T-helper 2 cell treated with Interferon-gamma antibody and Interleukin-4, amounts not matched to agents 5 μg/mL and 100 μg/mL, for 36 hours (primary cell): ENCODE measurements at regions not wholly inside any gene's neighbourhood (a gene's known extent, or its start where the extent isn't known, plus 50 kb on each side); places are given as distances from the start of the nearest gene placed in this dataset.
A peak's percentile ranks its signal among the peaks of the same experiment; 100 is the strongest.

Source experiments
- DNase-seq: peaks from one replicate; pipeline ENCODE4 v3.0.0; 2021; ENCODE audit warnings: low spot score
- H3K27ac Mint-ChIP-seq: one replicate; pipeline ENCODE4 v1.8.0; 2021; ENCODE audit warnings: mild to moderate bottlenecking, mixed read lengths
- H3K27me3 Mint-ChIP-seq: one replicate; pipeline ENCODE4 v1.8.0; 2021; ENCODE audit warnings: low read depth, mixed read lengths
- H3K36me3 Mint-ChIP-seq: one replicate; pipeline ENCODE4 v1.8.0; 2021; ENCODE audit warnings: low read depth, mixed read lengths
- H3K4me1 Mint-ChIP-seq: one replicate; pipeline ENCODE4 v1.8.0; 2021; ENCODE audit warnings: low read depth, mixed read lengths
- H3K4me3 Mint-ChIP-seq: one replicate; pipeline ENCODE4 v1.8.0; 2022; ENCODE audit warnings: mild to moderate bottlenecking, moderate library complexity, mixed read lengths
- H3K9me3 Mint-ChIP-seq: one replicate; pipeline ENCODE4 v1.8.0; 2021; ENCODE audit warnings: mixed read lengths

DNA sequence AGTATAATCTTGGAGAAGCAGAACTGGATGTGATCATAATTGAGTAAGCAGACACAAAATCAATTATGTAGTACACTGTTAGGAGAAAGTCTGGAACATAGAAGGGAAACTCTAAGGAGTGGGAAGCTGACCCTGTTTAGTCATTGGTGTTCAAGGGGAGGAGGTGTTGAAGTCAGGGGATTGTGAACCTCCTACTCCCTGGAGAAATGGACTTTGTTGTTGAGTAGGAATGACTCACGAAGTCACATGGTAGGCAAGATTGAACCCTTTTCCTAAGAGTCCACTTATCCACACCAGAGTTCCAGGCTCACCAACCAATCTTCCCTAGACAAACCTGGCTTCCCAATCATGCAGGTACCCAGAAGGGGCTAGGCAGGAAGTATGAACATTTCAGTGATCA, 81.0 kb upstream of the BCL11A start:
- no peaks in the 10 kb centered on the region for H3K36me3 Mint-ChIP-seq
- no peaks in the 10 kb centered on the region for H3K4me1 Mint-ChIP-seq
- H3K9me3 Mint-ChIP-seq: no peaks in the 10 kb centered on the region
- H3K27me3 Mint-ChIP-seq: peaks cover 7% of the 10 kb centered on the region
- no peak overlapping the region for H3K4me3 Mint-ChIP-seq
- H3K27ac Mint-ChIP-seq: no peak overlapping the region
- no peak for DNase-seq

DNA sequence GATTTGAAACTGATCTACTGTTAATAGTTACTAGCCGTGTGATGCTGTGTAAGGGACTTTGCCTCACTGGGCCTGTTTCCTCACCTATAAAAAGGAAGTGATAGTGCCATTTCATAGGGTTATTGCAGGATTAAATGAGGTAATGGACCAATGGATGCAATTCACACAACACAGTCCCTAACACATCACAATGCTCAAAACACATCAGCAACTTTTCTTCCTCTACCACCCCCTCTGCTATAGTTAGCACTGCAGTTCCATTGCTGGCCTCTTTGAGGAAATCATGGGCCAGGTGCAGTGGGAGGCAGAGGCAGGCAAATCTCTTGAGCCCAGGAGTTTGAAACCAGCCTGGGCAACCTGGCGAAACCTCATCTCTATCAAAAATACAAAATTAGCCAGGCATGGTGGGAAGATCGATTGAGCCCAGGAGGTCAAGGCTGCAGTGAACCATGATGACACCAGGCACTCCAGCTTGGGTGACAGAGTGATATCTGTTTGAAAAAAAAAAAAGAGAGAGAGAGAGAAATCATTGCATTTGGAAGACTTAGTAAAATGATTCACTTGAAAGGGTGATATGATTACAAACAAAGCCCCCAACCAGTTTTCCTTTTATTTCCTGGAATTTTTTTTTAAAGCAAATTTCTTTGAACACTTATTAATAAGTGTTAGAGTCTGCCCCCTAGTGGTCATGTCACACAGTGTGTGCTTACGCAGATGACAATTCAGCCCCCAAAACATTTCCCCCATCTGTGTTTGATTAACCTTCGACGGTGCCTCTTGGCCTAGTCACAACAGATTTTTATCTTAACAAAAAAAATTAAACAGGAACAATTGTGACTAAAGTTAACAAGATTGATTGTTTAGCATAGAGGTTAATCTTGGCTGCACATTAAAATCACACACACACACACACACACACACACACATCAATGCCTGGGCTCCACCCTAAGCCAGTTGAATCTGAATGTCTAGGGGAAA, 88.6 kb upstream of the BCL11A start:
- H3K4me1 Mint-ChIP-seq: no peaks in the 10 kb centered on the region
- no peaks in the 10 kb centered on the region for H3K36me3 Mint-ChIP-seq
- DNase-seq: no peak
- no peaks in the 10 kb centered on the region for H3K9me3 Mint-ChIP-seq
- no peak overlapping the region for H3K27ac Mint-ChIP-seq
- no peak overlapping the region for H3K4me3 Mint-ChIP-seq
- H3K27me3 Mint-ChIP-seq: peaks cover 2% of the 10 kb centered on the region

DNA sequence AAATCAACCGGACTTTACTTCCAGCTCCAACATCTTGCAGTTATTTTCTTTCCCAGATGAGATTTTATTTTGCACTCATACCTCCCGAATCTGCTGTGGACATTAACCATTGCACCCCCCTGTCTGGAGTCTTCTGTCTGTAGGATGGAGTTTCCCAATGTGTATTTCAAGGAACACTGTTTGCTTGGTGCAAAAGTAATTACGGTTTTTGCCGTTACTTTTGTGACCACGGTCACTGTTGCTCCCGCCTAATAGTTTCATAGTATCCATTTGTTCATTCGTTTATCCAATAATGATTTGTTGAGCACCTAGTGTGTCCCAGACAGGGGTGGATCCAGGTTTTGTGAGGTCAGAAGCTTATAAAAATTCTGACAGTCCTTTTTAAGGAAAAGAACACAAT, 90.3 kb upstream of the BCL11A start:
- no peaks in the 10 kb centered on the region for H3K4me1 Mint-ChIP-seq
- no peak overlapping the region for H3K4me3 Mint-ChIP-seq
- no peaks in the 10 kb centered on the region for H3K36me3 Mint-ChIP-seq
- H3K27me3 Mint-ChIP-seq: peaks cover 2% of the 10 kb centered on the region
- DNase-seq: no peak
- no peak overlapping the region for H3K27ac Mint-ChIP-seq
- no peaks in the 10 kb centered on the region for H3K9me3 Mint-ChIP-seq

DNA sequence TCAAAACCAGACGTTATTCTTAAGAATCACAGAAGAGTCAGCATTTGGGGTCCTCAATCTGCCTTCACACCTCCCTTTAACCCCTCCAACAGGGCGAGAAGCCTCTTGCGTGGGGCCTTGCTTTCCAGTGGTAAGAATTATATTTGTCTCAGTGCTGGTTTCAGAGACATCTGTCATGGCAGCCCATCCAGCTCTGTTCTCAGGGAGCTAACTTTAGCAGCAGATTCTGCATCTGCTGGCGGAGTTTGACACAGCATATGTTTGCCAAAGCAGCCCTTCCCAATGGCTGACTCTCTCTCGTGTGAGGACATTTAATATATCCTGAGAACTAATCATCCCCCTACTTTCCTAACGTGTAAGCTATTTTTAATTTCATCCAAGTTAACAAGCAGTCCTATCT, 91.5 kb upstream of the BCL11A start:
- DNase-seq: no peak
- Mint-ChIP-seq H3K27me3 (peaks cover 2% of the 10 kb centered on the region), H3K4me1 (no peaks in the 10 kb centered on the region), H3K27ac (no peak overlapping the region), H3K36me3 (no peaks in the 10 kb centered on the region), H3K9me3 (no peaks in the 10 kb centered on the region), H3K4me3 (no peak overlapping the region)

DNA sequence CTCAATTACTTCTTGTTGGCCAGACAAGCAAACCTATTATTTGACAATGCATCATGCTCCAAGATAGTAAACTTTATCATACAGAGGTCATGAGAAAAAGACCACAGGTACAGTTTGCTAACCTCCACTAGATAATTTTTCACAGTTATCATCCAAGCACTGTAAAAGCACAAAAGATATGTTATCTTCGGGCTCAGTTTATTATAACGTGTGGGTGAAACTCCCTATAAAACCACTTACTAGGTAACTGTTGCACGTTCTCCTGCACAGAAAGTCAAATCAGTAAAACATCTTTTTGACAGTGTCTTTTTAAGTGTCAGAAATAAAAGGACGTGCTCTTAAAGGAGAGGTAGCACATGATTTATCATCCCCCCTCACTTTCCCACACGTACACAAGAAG, 94.7 kb upstream of the BCL11A start:
- no peaks in the 10 kb centered on the region for H3K4me1 Mint-ChIP-seq
- DNase-seq: no peak
- no peak overlapping the region for H3K4me3 Mint-ChIP-seq
- no peaks in the 10 kb centered on the region for H3K9me3 Mint-ChIP-seq
- peaks cover 6% of the 10 kb centered on the region for H3K27me3 Mint-ChIP-seq
- H3K36me3 Mint-ChIP-seq: no peaks in the 10 kb centered on the region
- no peak overlapping the region for H3K27ac Mint-ChIP-seq

DNA sequence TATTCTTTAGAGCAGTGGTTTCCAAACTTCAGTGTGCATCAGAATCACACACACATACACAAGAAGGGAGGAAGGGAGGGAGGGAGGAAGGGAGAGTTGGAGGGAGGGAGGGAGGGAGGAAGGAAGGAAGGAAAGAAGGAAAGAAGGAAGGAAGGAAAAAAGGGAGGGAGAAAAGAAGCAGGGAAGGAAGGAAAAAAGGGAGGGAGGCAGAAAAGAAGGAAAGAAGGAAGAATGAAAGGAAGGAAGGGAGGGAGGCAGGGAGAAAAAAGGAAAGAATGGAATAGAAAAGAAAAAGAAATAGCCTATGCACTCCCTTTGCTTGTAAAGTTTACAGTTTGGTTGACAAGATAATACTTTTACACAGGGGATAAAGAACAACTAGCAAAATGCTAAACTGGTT, 96.3 kb upstream of the BCL11A start:
- H3K4me3 Mint-ChIP-seq: no peak overlapping the region
- H3K27ac Mint-ChIP-seq: no peak overlapping the region
- H3K9me3 Mint-ChIP-seq: no peaks in the 10 kb centered on the region
- DNase-seq: no peak
- H3K27me3 Mint-ChIP-seq: peaks cover 6% of the 10 kb centered on the region
- H3K36me3 Mint-ChIP-seq: no peaks in the 10 kb centered on the region
- H3K4me1 Mint-ChIP-seq: no peaks in the 10 kb centered on the region

DNA sequence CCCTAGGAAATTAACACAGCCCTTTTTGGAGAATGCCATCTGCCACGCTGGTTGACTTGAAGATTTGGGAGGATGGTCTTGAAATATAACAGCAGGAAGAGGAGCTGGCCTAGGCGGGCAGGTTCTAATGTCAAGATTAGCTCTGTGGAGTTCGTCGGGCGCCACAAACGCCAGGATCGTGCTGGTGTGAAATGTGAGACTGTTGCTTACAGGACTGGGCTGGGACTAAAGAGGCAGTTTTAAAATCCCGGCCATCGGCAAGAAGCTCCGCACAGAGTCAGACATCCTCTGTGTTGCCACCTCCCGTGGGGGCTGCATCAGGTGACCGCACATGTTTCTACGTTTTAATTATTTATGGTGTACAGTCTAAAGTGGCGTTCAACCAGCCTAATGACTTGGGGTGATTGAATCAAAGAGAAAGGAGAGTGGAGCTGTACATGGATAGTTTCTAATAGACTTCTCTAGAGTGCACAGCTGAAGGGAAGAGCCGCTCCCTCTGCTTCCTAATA, 99.4 kb upstream of the BCL11A start:
- Mint-ChIP-seq H3K4me1 (no peaks in the 10 kb centered on the region), H3K4me3 (no peak overlapping the region), H3K27me3 (peaks cover 4% of the 10 kb centered on the region), H3K36me3 (no peaks in the 10 kb centered on the region), H3K9me3 (no peaks in the 10 kb centered on the region), H3K27ac (no peak overlapping the region)
- DNase-seq: no peak

DNA sequence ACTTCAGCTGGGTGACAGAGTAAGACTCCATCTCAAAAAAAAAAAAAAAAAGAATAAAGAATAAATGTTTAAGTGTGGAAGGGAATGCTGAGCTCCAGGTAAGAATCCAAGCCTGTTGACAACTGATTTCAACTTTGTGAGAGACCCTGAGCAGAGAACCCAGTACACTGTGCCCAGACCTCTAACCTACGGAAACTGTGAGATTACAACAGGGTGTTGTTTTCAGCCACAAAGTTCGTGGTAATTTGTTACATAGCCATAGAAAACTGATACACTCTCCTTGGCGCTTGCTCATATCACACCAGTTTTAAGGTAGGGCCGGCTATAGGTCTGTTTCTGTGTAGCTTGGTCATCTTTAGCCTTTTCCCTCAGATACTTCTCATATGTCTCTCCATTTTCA, 98.4 kb upstream of the PAPOLG start:
- H3K36me3 Mint-ChIP-seq: no peaks in the 10 kb centered on the region
- H3K9me3 Mint-ChIP-seq: no peaks in the 10 kb centered on the region
- H3K4me3 Mint-ChIP-seq: no peak overlapping the region
- no peak overlapping the region for H3K27ac Mint-ChIP-seq
- no peaks in the 10 kb centered on the region for H3K4me1 Mint-ChIP-seq
- DNase-seq: no peak
- H3K27me3 Mint-ChIP-seq: peaks cover 2% of the 10 kb centered on the region

DNA sequence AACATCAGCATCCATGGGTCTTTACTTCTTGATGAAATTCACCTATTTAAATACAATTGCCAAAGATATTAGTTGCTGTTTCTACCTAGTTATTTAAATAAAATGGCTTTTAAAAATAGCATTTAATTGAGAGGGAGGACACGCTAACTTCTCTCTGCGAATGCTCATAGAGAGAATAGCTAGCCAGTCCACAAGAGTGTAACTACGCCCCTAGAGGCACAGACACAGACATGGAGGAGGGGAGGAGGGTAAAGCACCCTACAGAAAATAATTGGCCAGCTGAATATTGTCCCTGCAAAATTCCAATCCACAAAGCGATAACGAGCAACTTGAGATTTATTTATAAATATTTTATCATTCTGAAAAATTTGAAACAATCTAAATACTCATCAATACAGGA, 97.0 kb upstream of the PAPOLG start:
- Mint-ChIP-seq H3K4me3 (no peak overlapping the region), H3K4me1 (no peaks in the 10 kb centered on the region), H3K27me3 (peaks cover 2% of the 10 kb centered on the region), H3K36me3 (no peaks in the 10 kb centered on the region), H3K27ac (no peak overlapping the region), H3K9me3 (no peaks in the 10 kb centered on the region)
- DNase-seq: no peak

DNA sequence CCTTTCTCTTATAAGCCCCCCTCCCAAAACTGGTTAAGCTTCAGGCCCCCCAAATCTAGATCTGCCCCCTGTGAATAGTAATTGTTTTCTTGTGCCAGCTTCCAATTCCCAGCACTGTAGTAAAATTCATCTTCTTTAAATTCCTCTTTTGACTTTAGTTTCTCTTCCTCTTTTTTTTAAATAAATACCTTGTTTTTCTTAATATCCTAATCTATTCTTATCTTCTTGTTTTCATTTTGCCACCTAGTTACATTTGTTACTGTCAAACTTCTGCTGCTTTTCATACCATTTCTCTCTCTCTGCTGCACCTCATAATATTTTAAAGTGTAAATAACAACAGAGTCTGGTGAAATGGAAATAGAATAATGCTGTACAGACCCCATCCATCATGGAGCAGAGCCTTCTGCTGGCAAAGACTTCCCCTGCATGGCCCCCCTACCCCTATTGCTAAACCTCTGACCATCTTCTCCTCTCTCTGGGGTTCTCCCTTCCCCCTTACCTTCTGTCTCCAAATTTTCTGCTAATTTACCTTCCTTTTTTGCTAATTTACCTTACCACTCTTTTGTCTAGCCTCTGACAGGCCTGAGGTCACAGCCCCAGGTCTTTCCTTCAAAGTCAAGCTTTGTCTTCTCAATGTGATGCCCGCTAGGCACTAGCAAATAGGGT, 94.9 kb upstream of the PAPOLG start:
- Mint-ChIP-seq H3K4me3 (no peak overlapping the region), H3K36me3 (no peaks in the 10 kb centered on the region), H3K27ac (no peak overlapping the region), H3K4me1 (no peaks in the 10 kb centered on the region), H3K27me3 (peaks cover 2% of the 10 kb centered on the region), H3K9me3 (no peaks in the 10 kb centered on the region)
- DNase-seq: no peak

DNA sequence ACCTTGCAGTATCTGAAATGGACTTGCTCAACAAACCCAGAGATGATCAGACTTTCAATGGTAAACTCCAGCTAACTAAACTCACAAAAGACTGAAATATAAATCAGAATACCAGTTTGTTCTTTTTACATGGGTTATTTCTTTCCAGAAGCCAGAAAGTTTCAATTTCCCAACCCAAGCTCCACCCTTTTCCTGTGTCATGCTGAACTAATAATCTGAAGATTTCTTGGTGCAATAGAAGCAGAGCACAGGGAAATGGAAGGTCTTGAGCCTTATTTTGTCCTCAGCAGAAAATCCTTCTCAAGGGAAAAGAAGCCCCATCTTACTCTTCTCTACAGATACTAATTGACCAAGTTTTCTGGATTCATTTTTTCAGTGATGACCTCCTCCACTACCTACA, 93.3 kb upstream of the PAPOLG start:
- Mint-ChIP-seq H3K36me3 (no peaks in the 10 kb centered on the region), H3K27me3 (peaks cover 2% of the 10 kb centered on the region), H3K4me3 (no peak overlapping the region), H3K4me1 (no peaks in the 10 kb centered on the region), H3K9me3 (no peaks in the 10 kb centered on the region), H3K27ac (no peak overlapping the region)
- DNase-seq: no peak

DNA sequence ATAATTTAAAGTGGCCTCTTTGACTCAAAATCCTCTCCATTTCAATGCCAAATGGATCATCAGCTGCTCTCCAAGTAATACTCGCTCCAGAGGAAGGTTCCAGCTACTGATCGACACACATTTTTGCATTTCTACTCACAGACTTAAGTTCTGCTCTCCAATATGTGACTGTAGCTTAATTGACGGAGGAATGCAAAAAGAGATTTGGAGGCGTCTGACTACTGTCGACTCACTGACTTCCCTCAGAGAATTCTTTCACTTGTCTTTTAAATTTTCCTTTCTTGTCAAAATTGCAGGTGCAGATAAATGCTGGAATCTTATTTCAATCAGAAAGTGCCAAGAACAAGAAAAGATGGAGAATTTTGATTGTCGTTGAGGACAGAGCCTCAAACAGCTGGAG, 84.1 kb upstream of the PAPOLG start:
- no peak overlapping the region for H3K27ac Mint-ChIP-seq
- H3K9me3 Mint-ChIP-seq: no peaks in the 10 kb centered on the region
- peaks cover 3% of the 10 kb centered on the region for H3K4me1 Mint-ChIP-seq
- no peaks in the 10 kb centered on the region for H3K36me3 Mint-ChIP-seq
- H3K4me3 Mint-ChIP-seq: no peak overlapping the region
- no peak for DNase-seq
- peaks cover 6% of the 10 kb centered on the region for H3K27me3 Mint-ChIP-seq

DNA sequence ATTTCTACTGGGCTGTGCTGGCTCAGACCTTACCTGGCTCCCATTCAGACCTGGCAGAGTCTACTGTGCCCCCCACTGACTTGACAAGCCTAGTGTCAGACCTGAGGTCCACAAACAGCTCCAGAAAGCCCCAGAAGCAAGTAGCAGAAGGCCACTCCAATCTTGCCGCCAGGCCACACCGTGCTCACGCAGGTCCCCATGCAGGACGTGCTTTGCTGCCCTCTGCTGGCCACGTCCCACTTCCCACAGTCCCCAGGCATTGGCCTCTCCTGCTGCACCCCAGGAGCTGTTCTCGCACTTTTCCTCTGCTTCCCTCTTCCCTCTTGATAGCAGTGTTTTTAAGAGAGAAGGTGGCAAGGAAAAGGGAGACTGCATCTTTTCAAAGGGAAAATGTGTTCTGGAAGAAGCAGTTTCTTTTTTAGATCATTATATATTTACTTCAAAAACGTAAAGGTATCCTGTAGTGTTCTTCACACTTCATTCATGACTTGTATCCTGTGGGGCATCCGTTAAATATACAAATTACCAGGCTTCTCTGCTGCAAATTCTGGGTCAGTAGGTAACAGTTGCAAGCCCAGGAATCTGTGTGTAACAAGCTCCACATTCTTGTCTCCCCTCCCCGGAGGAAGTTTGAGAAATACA, 81.4 kb upstream of the PAPOLG start:
- DNase-seq: peak; percentile 67
- Mint-ChIP-seq H3K27ac (no peak overlapping the region), H3K4me1 (peaks cover 4% of the 10 kb centered on the region), H3K9me3 (no peaks in the 10 kb centered on the region), H3K27me3 (peaks cover 6% of the 10 kb centered on the region), H3K4me3 (no peak overlapping the region), H3K36me3 (no peaks in the 10 kb centered on the region)

DNA sequence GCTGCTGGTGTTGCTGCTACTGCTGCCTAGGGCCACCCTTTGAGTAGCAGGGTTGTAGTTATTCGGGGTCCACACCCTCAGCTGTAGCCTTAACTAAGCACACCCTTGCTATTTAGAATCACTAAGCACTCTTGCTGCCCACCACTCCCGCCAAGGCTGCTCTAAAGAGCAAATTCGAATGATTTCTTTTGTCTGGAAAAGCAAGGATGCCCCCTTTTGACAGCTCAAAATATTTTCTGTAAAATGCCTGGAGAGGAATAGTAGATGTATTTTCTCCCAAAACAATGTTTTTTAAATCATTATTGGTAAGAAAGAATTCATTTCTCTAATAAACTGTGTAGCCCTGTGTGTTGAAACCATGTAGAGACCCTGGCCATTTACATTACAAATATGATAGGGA, 80.8 kb upstream of the PAPOLG start:
- H3K36me3 Mint-ChIP-seq: no peaks in the 10 kb centered on the region
- peaks cover 8% of the 10 kb centered on the region for H3K27me3 Mint-ChIP-seq
- peaks cover 4% of the 10 kb centered on the region for H3K4me1 Mint-ChIP-seq
- no peak overlapping the region for H3K27ac Mint-ChIP-seq
- DNase-seq: no peak
- H3K9me3 Mint-ChIP-seq: no peaks in the 10 kb centered on the region
- H3K4me3 Mint-ChIP-seq: no peak overlapping the region
